Calu3 (cell line): ENCODE measurements at regions not wholly inside any gene's neighbourhood (a gene's known extent, or its start where the extent isn't known, plus 50 kb on each side); places are given as distances from the start of the nearest gene placed in this dataset.

Experiments used
- BruUV-seq: library from RNA; stranded (reverse); fragments of 400-500 nt; replicated peaks from 2 replicates; lab custom pipeline; 2021; lab: Mats Ljungman, UMichigan
- CTCF ChIA-PET: fragments of 300-600 bp; sonication (Branson Sonifier 250); formaldehyde crosslinking; loops from one replicate; lab custom pipeline; 2022; ENCODE audit warnings: antibody characterized with exemption; lab: Charles Lee
- DNase-seq: peaks from one replicate; pipeline ENCODE4 v3.0.0; 2022
- H3K27ac Mint-ChIP-seq: one replicate; pipeline ENCODE4 v1.8.0; 2022; ENCODE audit warnings: mixed read lengths; ENCODE audit not compliant: unreplicated experiment
- H3K27me3 Mint-ChIP-seq: one replicate; pipeline ENCODE4 v1.8.0; 2022; ENCODE audit warnings: mixed read lengths; ENCODE audit not compliant: unreplicated experiment
- H3K36me3 Mint-ChIP-seq: one replicate; pipeline ENCODE4 v1.8.0; 2022; ENCODE audit warnings: mild to moderate bottlenecking, moderate library complexity, mixed read lengths; ENCODE audit not compliant: insufficient read depth, unreplicated experiment
- H3K4me1 Mint-ChIP-seq: one replicate; pipeline ENCODE4 v1.8.0; 2022; ENCODE audit warnings: mild to moderate bottlenecking, low read depth, mixed read lengths; ENCODE audit not compliant: unreplicated experiment
- H3K4me3 Mint-ChIP-seq: one replicate; pipeline ENCODE4 v1.8.0; 2022; ENCODE audit warnings: mild to moderate bottlenecking, low read depth, moderate library complexity, mixed read lengths; ENCODE audit not compliant: unreplicated experiment
- H3K9me3 Mint-ChIP-seq: one replicate; pipeline ENCODE4 v1.8.0; 2022; ENCODE audit warnings: low read depth, mixed read lengths; ENCODE audit not compliant: unreplicated experiment
- CTCF ChIP-seq: fragments of 200-600 bp; IDR thresholded peaks from one replicate; pipeline ENCODE4 v1.8.0; 2022; ENCODE audit warnings: antibody characterized with exemption; ENCODE audit not compliant: unreplicated experiment
- intact Hi-C: fragments of 100-400 bp; cut with micrococcal nuclease; formaldehyde crosslinking; loops from one replicate; pipeline ENCODE4 v1.10.0; 2022; ENCODE audit not compliant: unreplicated experiment

GRCh38 chr2:217026569-217026968 is 166.7 kb upstream of the TNP1 start:
- H3K9me3 Mint-ChIP-seq = no peaks in the 10 kb centered on the region
- TF ChIP-seq CTCF = no peak
- CTCF ChIA-PET = no interaction called here
- BruUV-seq = no TSS peak
- H3K4me3 Mint-ChIP-seq = no peak overlapping the region
- H3K36me3 Mint-ChIP-seq = no peaks in the 10 kb centered on the region
- no peaks in the 10 kb centered on the region for H3K4me1 Mint-ChIP-seq
- intact Hi-C loops = no loop called here
- no peak overlapping the region for H3K27ac Mint-ChIP-seq
- DNase-seq = no peak
- H3K27me3 Mint-ChIP-seq = peaks cover 14% of the 10 kb centered on the region

DNA sequence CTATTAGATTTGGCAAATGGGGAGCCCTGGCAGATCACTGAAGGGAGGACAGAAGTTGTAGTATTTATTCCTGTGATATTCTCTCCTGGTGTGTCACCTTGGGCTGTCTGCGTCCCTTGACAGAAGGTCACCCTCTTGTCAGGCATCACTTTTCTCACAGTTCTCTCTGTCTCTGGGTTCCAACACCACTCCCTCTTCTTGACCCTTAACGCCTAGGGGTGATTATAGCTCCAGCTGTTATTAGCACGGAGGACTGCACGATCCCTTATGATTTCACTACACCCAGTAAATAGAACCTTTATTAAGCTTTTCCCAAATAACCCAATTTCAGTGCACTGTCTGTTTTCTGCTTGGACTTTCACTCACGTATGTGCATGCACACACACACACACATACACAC is 166.3 kb upstream of the TNP1 start:
- intact Hi-C loops = no loop called here
- no peak for DNase-seq
- TF ChIP-seq CTCF = no peak
- no peaks in the 10 kb centered on the region for H3K9me3 Mint-ChIP-seq
- H3K4me1 Mint-ChIP-seq = no peaks in the 10 kb centered on the region
- H3K4me3 Mint-ChIP-seq = no peak overlapping the region
- H3K36me3 Mint-ChIP-seq = no peaks in the 10 kb centered on the region
- CTCF ChIA-PET = no interaction called here
- no peak overlapping the region for H3K27ac Mint-ChIP-seq
- BruUV-seq = no TSS peak
- peaks cover 14% of the 10 kb centered on the region for H3K27me3 Mint-ChIP-seq

GRCh38 chr2:217023611-217024010 is 163.7 kb upstream of the TNP1 start:
- DNase-seq = no peak
- TF ChIP-seq CTCF = no peak
- Mint-ChIP-seq H3K9me3 (peaks cover 4% of the 10 kb centered on the region), H3K4me3 (no peak overlapping the region), H3K36me3 (no peaks in the 10 kb centered on the region), H3K4me1 (no peaks in the 10 kb centered on the region), H3K27me3 (no peaks in the 10 kb centered on the region), H3K27ac (no peak overlapping the region)
- CTCF ChIA-PET = no interaction called here
- intact Hi-C loops = no loop called here
- no TSS peak for BruUV-seq

GRCh38 chr2:217017456-217018252 is 157.8 kb upstream of the TNP1 start:
- H3K27ac Mint-ChIP-seq = no peak overlapping the region
- no peaks in the 10 kb centered on the region for H3K4me1 Mint-ChIP-seq
- TF ChIP-seq CTCF = no peak
- no peak for DNase-seq
- H3K4me3 Mint-ChIP-seq = no peak overlapping the region
- H3K36me3 Mint-ChIP-seq = no peaks in the 10 kb centered on the region
- H3K9me3 Mint-ChIP-seq = peaks cover 4% of the 10 kb centered on the region
- CTCF ChIA-PET = no interaction called here
- H3K27me3 Mint-ChIP-seq = peaks cover 10% of the 10 kb centered on the region
- intact Hi-C loops = no loop called here
- no TSS peak for BruUV-seq
